ENCODE measurements at regions not wholly inside any gene's neighbourhood (a gene's known extent, or its start where the extent isn't known, plus 50 kb on each side); places are given as distances from the start of the nearest gene placed in this dataset.

- H3K36me3 ChIP-seq (ENCODE audit: insufficient read depth): no peaks in the 10 kb centered on the region
- no peaks in the 10 kb centered on the region for H3K79me2 ChIP-seq (ENCODE audit: insufficient read depth, low read depth)
- H2AFZ ChIP-seq (ENCODE audit: low read depth): no peak overlapping the region
- no peak for TF ChIP-seq CTCF (conservative IDR thresholded peaks at IDR 0.05; ENCODE audit: low read depth, low read length)
- no peak overlapping the region for H3K9ac ChIP-seq
- H3K4me1 ChIP-seq (ENCODE audit: low read depth, poor library complexity, severe bottlenecking): no peaks in the 10 kb centered on the region
- no peak overlapping the region for H3K4me2 ChIP-seq
- H3K4me3 ChIP-seq (IDR thresholded peaks at IDR 0.05; ENCODE audit: insufficient read depth, low read depth, low read length): no peak overlapping the region
- no peak overlapping the region for H3K27ac ChIP-seq
- no peaks in the 10 kb centered on the region for H3K27me3 ChIP-seq (ENCODE audit: insufficient read depth, low read depth)
- no peaks in the 10 kb centered on the region for H4K20me1 ChIP-seq (ENCODE audit: insufficient read depth)
Measured at GRCh38 chr1:229217716-229218115, 53.2 kb upstream of the RAB4A start.

DNA sequence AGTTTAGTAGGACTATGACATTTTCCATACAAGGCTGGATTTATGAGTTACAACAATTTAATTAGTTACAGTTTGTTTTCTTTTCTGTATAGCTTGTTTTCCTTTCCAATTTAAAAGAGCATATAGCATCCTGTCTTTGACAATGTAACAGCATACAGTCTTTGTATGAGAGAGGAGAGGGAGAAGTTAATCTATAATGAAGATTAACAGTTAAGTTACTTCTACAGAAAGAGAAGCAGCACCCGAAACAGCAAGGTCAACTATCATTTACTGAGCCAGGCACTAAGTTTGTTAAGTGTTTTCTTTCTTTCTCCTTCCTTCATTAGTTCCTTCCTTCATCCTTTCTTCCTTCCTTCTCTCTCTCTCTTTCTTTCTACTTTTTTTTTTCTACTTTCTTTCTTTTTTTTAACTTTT, 52.3 kb upstream of the RAB4A start:
- Histone ChIP-seq H3K36me3 (ENCODE audit: insufficient read depth) (no peaks in the 10 kb centered on the region), H3K9ac (no peak overlapping the region), H3K27ac (no peak overlapping the region), H3K4me1 (ENCODE audit: low read depth, poor library complexity, severe bottlenecking) (no peaks in the 10 kb centered on the region), H3K4me3 (IDR thresholded peaks at IDR 0.05; ENCODE audit: insufficient read depth, low read depth, low read length) (no peak overlapping the region), H3K79me2 (ENCODE audit: insufficient read depth, low read depth) (no peaks in the 10 kb centered on the region), H2AFZ (ENCODE audit: low read depth) (no peak overlapping the region), H3K4me2 (no peak overlapping the region), H3K27me3 (ENCODE audit: insufficient read depth, low read depth) (no peaks in the 10 kb centered on the region), H4K20me1 (ENCODE audit: insufficient read depth) (no peaks in the 10 kb centered on the region)
- no peak for TF ChIP-seq CTCF (conservative IDR thresholded peaks at IDR 0.05; ENCODE audit: low read depth, low read length)

DNA sequence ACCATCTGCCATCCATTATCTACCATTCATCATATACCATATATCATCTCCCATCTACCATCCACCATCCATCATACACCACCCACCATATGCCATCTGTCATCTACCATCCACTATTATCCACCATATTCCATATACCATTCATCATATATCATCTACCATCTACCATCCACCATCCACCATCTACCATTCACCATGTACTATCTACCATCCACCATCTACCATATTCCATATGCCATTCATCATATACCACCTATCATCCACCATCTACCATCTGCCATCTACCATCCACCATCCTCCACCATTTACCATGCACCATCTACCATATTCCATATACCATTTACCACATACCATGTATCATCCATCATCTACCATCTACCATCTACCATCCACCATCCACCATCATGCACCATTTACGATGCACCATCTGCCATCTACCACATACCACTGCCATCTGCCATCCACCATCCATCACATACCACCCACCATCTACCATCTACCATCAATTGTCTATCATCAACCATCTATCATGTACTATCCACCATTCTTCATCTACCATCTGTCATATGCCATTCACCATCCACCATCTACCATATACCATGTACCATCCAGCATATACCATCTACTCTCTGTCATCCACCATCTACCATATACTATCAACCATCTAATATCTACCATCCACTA, 50.6 kb upstream of the RAB4A start:
- Histone ChIP-seq H3K4me2 (no peak overlapping the region), H2AFZ (ENCODE audit: low read depth) (no peak overlapping the region), H3K36me3 (ENCODE audit: insufficient read depth) (no peaks in the 10 kb centered on the region), H3K4me1 (ENCODE audit: low read depth, poor library complexity, severe bottlenecking) (no peaks in the 10 kb centered on the region), H3K79me2 (ENCODE audit: insufficient read depth, low read depth) (no peaks in the 10 kb centered on the region), H3K9ac (no peak overlapping the region), H4K20me1 (ENCODE audit: insufficient read depth) (no peaks in the 10 kb centered on the region), H3K4me3 (IDR thresholded peaks at IDR 0.05; ENCODE audit: insufficient read depth, low read depth, low read length) (no peak overlapping the region), H3K27ac (no peak overlapping the region), H3K27me3 (ENCODE audit: insufficient read depth, low read depth) (no peaks in the 10 kb centered on the region)
- TF ChIP-seq CTCF (conservative IDR thresholded peaks at IDR 0.05; ENCODE audit: low read depth, low read length): no peak

- TF ChIP-seq CTCF (conservative IDR thresholded peaks at IDR 0.05; ENCODE audit: low read depth, low read length): no peak
- no peaks in the 10 kb centered on the region for H3K79me2 ChIP-seq (ENCODE audit: insufficient read depth, low read depth)
- H3K4me2 ChIP-seq: no peak overlapping the region
- H4K20me1 ChIP-seq (ENCODE audit: insufficient read depth): no peaks in the 10 kb centered on the region
- H3K27me3 ChIP-seq (ENCODE audit: insufficient read depth, low read depth): no peaks in the 10 kb centered on the region
- no peaks in the 10 kb centered on the region for H3K36me3 ChIP-seq (ENCODE audit: insufficient read depth)
- no peak overlapping the region for H2AFZ ChIP-seq (ENCODE audit: low read depth)
- no peak overlapping the region for H3K27ac ChIP-seq
- no peak overlapping the region for H3K9ac ChIP-seq
- H3K4me1 ChIP-seq (ENCODE audit: low read depth, poor library complexity, severe bottlenecking): no peaks in the 10 kb centered on the region
- H3K4me3 ChIP-seq (IDR thresholded peaks at IDR 0.05; ENCODE audit: insufficient read depth, low read depth, low read length): no peak overlapping the region
Measured at GRCh38 chr1:229221106-229222019, 49.5 kb upstream of the RAB4A start.
